ENCODE measurements at regions not wholly inside any gene's neighbourhood (a gene's known extent, or its start where the extent isn't known, plus 50 kb on each side); places are given as distances from the start of the nearest gene placed in this dataset.

- DNase-seq (ENCODE audit: low spot score) = no peak
- TF ChIP-seq CTCF (IDR thresholded peaks at IDR 0.05; ENCODE audit: extremely low read depth, missing control alignments) = no peak
Observed at GRCh38 chr16:6863135-6863534, 469.5 kb upstream of the RBFOX1 start.

GRCh38 chr16:6861815-6862477 is 470.7 kb upstream of the RBFOX1 start:
- DNase-seq (ENCODE audit: low spot score) = no peak
- no peak for TF ChIP-seq CTCF (IDR thresholded peaks at IDR 0.05; ENCODE audit: extremely low read depth, missing control alignments)

- DNase-seq (ENCODE audit: low spot score) = no peak
Observed at GRCh38 chr16:6861135-6861814, 471.4 kb upstream of the RBFOX1 start.

GRCh38 chr16:6857575-6857974 is 475.1 kb upstream of the RBFOX1 start:
- no peak for TF ChIP-seq CTCF (IDR thresholded peaks at IDR 0.05; ENCODE audit: extremely low read depth, missing control alignments)

More at GRCh38 chr16:6861135-6861814, 471.4 kb upstream of the RBFOX1 start:
- TF ChIP-seq CTCF (IDR thresholded peaks at IDR 0.05; ENCODE audit: extremely low read depth, missing control alignments) = no peak

GRCh38 chr16:6856578-6856977 is 476.1 kb upstream of the RBFOX1 start:
- DNase-seq (ENCODE audit: low spot score) = no peak
- no peak for TF ChIP-seq CTCF (IDR thresholded peaks at IDR 0.05; ENCODE audit: extremely low read depth, missing control alignments)

More at GRCh38 chr16:6857575-6857974, 475.1 kb upstream of the RBFOX1 start:
- DNase-seq (ENCODE audit: low spot score) = no peak

GRCh38 chr16:6853565-6853964 is 479.1 kb upstream of the RBFOX1 start:
- no peak for TF ChIP-seq CTCF (IDR thresholded peaks at IDR 0.05; ENCODE audit: extremely low read depth, missing control alignments)
- DNase-seq (ENCODE audit: low spot score) = no peak

- no peak for DNase-seq (ENCODE audit: low spot score)
- no peak for TF ChIP-seq CTCF (IDR thresholded peaks at IDR 0.05; ENCODE audit: extremely low read depth, missing control alignments)
Observed at GRCh38 chr16:6852643-6853225, 479.9 kb upstream of the RBFOX1 start.

All from GM20000 (cell line).